NCI-H187 treated with DMSO at 0.1 percent for 48 hours (cell line): ENCODE measurements at regions not wholly inside any gene's neighbourhood (a gene's known extent, or its start where the extent isn't known, plus 50 kb on each side); places are given as distances from the start of the nearest gene placed in this dataset.

Experiments
- DNase-seq: peaks from one replicate; lab custom pipeline; 2025; lab: John Stamatoyannopoulos, UW

GRCh38 chr16:56090076-56090475, 101.2 kb upstream of the GNAO1 start:
- DNase-seq, result no peak

GRCh38 chr16:56087626-56088025, 103.7 kb upstream of the GNAO1 start:
- no peak for DNase-seq

- no peak for DNase-seq
Observed at GRCh38 chr16:56081371-56081770, 109.9 kb upstream of the GNAO1 start.

GRCh38 chr16:56075732-56076388, 115.4 kb upstream of the GNAO1 start:
- no peak for DNase-seq

GRCh38 chr16:56073508-56073907, 117.8 kb upstream of the GNAO1 start:
- no peak for DNase-seq

GRCh38 chr16:56072096-56072495, 119.2 kb upstream of the GNAO1 start:
- DNase-seq, result no peak

- no peak for DNase-seq
Observed at GRCh38 chr16:56068816-56069215, 122.5 kb upstream of the GNAO1 start.

GRCh38 chr16:56068314-56068713, 123.0 kb upstream of the GNAO1 start:
- DNase-seq, result no peak

GRCh38 chr16:56067406-56067805, 123.9 kb upstream of the GNAO1 start:
- DNase-seq, result no peak

GRCh38 chr16:56066617-56067016, 124.7 kb upstream of the GNAO1 start:
- no peak for DNase-seq

- no peak for DNase-seq
Observed at GRCh38 chr16:56063111-56063510, 128.2 kb upstream of the GNAO1 start.

GRCh38 chr16:56057151-56057550, 134.1 kb upstream of the GNAO1 start:
- no peak for DNase-seq

GRCh38 chr16:56050916-56051315, 140.4 kb upstream of the GNAO1 start:
- DNase-seq, result no peak

- DNase-seq, result no peak
Observed at GRCh38 chr16:56048425-56049105, 142.7 kb upstream of the GNAO1 start.

GRCh38 chr16:56047307-56048234, 143.7 kb upstream of the GNAO1 start:
- no peak for DNase-seq

GRCh38 chr16:56042416-56042815, 148.9 kb upstream of the GNAO1 start:
- DNase-seq, result no peak

GRCh38 chr16:56041556-56042140, 149.6 kb upstream of the GNAO1 start:
- DNase-seq, result no peak

GRCh38 chr16:56038564-56039098, 152.7 kb upstream of the GNAO1 start:
- DNase-seq, result no peak

- no peak for DNase-seq
Observed at GRCh38 chr16:56032072-56032471, 156.9 kb upstream of the CES5A start.

- no peak for DNase-seq
Observed at GRCh38 chr16:56029026-56029425, 153.9 kb upstream of the CES5A start.

- DNase-seq, result no peak
Observed at GRCh38 chr16:56022818-56023217, 147.6 kb upstream of the CES5A start.

GRCh38 chr16:56019274-56019673, 144.1 kb upstream of the CES5A start:
- no peak for DNase-seq
